Ascending aorta (tissue), 2 donors: ENCODE measurements at regions not wholly inside any gene's neighbourhood (a gene's known extent, or its start where the extent isn't known, plus 50 kb on each side); places are given as distances from the start of the nearest gene placed in this dataset.
"Not testable (repeated sequence)": the region's sequence is repeated elsewhere in the genome, so short reads cannot be mapped to it uniquely, and the experiment has no call there.

Source experiments
- DNase-seq, 2 donors: peaks; one replicate each; pipeline ENCODE4 v3.0.0-alpha.2; 2019; ENCODE audit warnings: low spot score in 2 of 2
- H3K27ac ChIP-seq, 2 donors: fragments of 200-600 bp; sonication (generic); one replicate each; pipeline ENCODE4 v1.5.1; 2016 to 2017; ENCODE audit warnings: mild to moderate bottlenecking in 1 of 2
- H3K27me3 ChIP-seq: fragments of 200-600 bp; sonication (generic); one replicate; pipeline ENCODE4 v1.5.1; 2017
- H3K36me3 ChIP-seq, 2 donors: fragments of 200-600 bp; sonication (generic); one replicate each; pipeline ENCODE4 v1.5.1; 2016
- H3K4me1 ChIP-seq, 2 donors: fragments of 200-600 bp; sonication (generic); one replicate each; pipeline ENCODE4 v1.5.1; 2016 to 2017; ENCODE audit warnings: mild to moderate bottlenecking in 1 of 2
- H3K4me3 ChIP-seq, 2 donors: fragments of 200-600 bp; sonication (generic); one replicate each; pipeline ENCODE4 v1.5.1; 2016 to 2017; ENCODE audit warnings: mild to moderate bottlenecking in 1 of 2
- H3K9me3 ChIP-seq, 2 donors: fragments of 200-600 bp; sonication (generic); one replicate each; pipeline ENCODE4 v1.5.1; 2016
- CTCF ChIP-seq, 3 experiments: fragments of 200-600 bp in 2 of 3; fragments of 450-650 bp in 1 of 3; sonication (generic) in 2 of 3; IDR thresholded peaks; one replicate each; pipeline ENCODE4 v1.5.1; 2016 to 2019; ENCODE audit warnings: antibody characterized with exemption in 3 of 3, mild to moderate bottlenecking in 1 of 3, moderate library complexity in 1 of 3
- intact Hi-C: fragments of 100-400 bp; cut with DNase I; formaldehyde crosslinking; loops from one replicate; pipeline ENCODE4 v1.15.1; 2023

- intact Hi-C loops: no loop called here
- no peaks in the 10 kb centered on the region for H3K4me1 ChIP-seq
- H3K36me3 ChIP-seq: no peaks in the 10 kb centered on the region
- TF ChIP-seq CTCF (IDR thresholded peaks at IDR 0.05): no peak
- H3K4me3 ChIP-seq: no peak overlapping the region
- no peak overlapping the region for H3K27ac ChIP-seq
- H3K9me3 ChIP-seq: no peaks in the 10 kb centered on the region
- H3K27me3 ChIP-seq: no peaks in the 10 kb centered on the region
- DNase-seq: no peak
These were observed 454.9 kb downstream of the PDGFC start for GRCh38 chr4:156516698-156517097.

- TF ChIP-seq CTCF (IDR thresholded peaks at IDR 0.05): no peak
- DNase-seq: no peak
- Histone ChIP-seq H3K27ac (no peak overlapping the region), H3K4me1 (no peaks in the 10 kb centered on the region), H3K27me3 (no peaks in the 10 kb centered on the region), H3K36me3 (no peaks in the 10 kb centered on the region), H3K9me3 (no peaks in the 10 kb centered on the region), H3K4me3 (no peak overlapping the region)
- intact Hi-C loops: no loop called here
These were observed 456.3 kb downstream of the PDGFC start for GRCh38 chr4:156515295-156515694.

GRCh38 chr4:156512622-156513021 is 459.0 kb downstream of the PDGFC start:
- H3K27ac ChIP-seq: no peak overlapping the region
- no peaks in the 10 kb centered on the region for H3K4me1 ChIP-seq
- H3K36me3 ChIP-seq: no peaks in the 10 kb centered on the region
- no peak overlapping the region for H3K4me3 ChIP-seq
- no peaks in the 10 kb centered on the region for H3K27me3 ChIP-seq
- no peak for DNase-seq
- no peaks in the 10 kb centered on the region for H3K9me3 ChIP-seq
- TF ChIP-seq CTCF (IDR thresholded peaks at IDR 0.05): no peak
- intact Hi-C loops: no loop called here

DNA sequence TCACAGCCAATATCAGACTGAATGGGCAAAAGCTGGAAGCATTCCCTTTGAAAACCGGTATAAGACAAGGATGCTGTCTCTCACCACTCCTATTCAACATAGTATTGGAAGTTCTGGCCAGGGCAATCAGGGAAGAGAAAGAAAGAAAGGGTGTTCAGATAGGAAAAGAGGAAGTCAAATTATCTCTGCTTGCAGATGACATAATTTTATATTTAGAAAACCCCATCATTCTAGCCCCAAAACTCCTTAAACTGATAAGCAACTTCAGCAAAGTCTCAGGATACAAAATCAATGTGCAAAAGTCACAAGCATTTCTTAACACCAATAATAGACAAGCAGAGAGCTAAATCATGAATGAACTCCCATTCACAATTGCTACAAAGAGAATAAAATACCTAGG is 461.7 kb downstream of the PDGFC start:
- H3K9me3 ChIP-seq, H3K4me1 ChIP-seq, H3K27ac ChIP-seq, DNase-seq, intact Hi-C loops, H3K4me3 ChIP-seq, H3K36me3 ChIP-seq, H3K27me3 ChIP-seq: not testable (repeated sequence)

- Histone ChIP-seq H3K4me3 (no peak overlapping the region), H3K27ac (no peak overlapping the region), H3K4me1 (no peaks in the 10 kb centered on the region), H3K27me3 (no peaks in the 10 kb centered on the region), H3K9me3 (no peaks in the 10 kb centered on the region), H3K36me3 (no peaks in the 10 kb centered on the region)
- no peak for DNase-seq
- intact Hi-C loops: no loop called here
- TF ChIP-seq CTCF (IDR thresholded peaks at IDR 0.05): no peak
These were observed 466.2 kb downstream of the PDGFC start for GRCh38 chr4:156505341-156505955.

DNA sequence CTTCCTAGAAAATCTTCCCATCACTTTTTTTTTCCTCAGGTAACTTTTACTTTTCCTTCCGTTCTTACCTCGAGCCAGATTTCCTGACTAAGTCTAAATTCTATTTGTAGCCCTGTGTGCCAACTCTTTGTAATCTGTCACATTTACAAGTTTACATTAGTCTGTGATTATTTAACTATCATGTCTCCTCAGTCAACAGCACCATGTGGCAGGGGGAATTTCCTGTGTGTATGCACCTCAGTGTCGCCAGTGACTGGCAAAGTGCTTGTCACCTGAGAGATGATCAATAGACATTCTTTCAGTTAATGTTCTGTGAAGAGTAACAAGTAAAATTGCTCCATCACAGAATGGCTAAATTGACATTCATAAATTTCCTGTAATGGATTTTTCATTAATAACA is 468.5 kb downstream of the PDGFC start:
- no peak for DNase-seq
- intact Hi-C loops: no loop called here
- Histone ChIP-seq H3K4me1 (no peaks in the 10 kb centered on the region), H3K27me3 (no peaks in the 10 kb centered on the region), H3K9me3 (no peaks in the 10 kb centered on the region), H3K4me3 (no peak overlapping the region), H3K27ac (no peak overlapping the region), H3K36me3 (no peaks in the 10 kb centered on the region)
- no peak for TF ChIP-seq CTCF (IDR thresholded peaks at IDR 0.05)
